ENCODE measurements at regions not wholly inside any gene's neighbourhood (a gene's known extent, or its start where the extent isn't known, plus 50 kb on each side); places are given as distances from the start of the nearest gene placed in this dataset.
A peak's percentile ranks its signal among the peaks of the same experiment; 100 is the strongest.

DNA sequence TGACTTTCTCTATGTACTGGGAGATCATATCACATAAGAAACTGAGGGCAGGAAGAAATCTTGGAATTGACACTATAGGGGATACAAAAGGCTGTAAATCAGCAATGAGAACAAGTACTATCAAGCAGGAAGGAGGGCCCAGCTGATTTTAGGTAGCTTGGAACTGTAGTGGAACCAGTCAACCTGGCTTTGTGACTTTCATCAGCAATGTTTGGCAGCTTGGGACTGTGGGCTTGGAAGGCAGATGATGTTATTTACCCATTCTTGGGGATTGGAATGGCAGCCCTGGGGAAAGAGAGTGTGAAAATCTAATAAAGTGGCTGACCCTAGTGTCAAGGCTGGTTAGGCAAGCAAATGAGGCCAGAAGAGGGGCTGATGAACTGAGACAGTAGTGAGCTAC, 1073.3 kb downstream of the ADGRL2 start:
- DNase-seq (ENCODE audit: low spot score in 2 of 2): no peak
- in situ Hi-C loops (cut with MboI; ENCODE audit: low sequenced_read_pairs): no loop called here

GRCh38 chr1:82870332-82870731, 1069.6 kb downstream of the ADGRL2 start:
- H3K4me3 ChIP-seq: no peak overlapping the region
- in situ Hi-C loops (cut with MboI; ENCODE audit: low sequenced_read_pairs): no loop called here
- no peaks in the 10 kb centered on the region for H3K27me3 ChIP-seq (ENCODE audit: low read depth)
- no peak for DNase-seq (ENCODE audit: low spot score in 2 of 2)
- H3K36me3 ChIP-seq (replicated peaks): no peaks in the 10 kb centered on the region
- no peaks in the 10 kb centered on the region for H3K4me1 ChIP-seq
- no peaks in the 10 kb centered on the region for H3K9me3 ChIP-seq

More for the DNA sequence above, 1073.3 kb downstream of the ADGRL2 start:
- no peaks in the 10 kb centered on the region for H3K9me3 ChIP-seq
- H3K36me3 ChIP-seq (replicated peaks): no peaks in the 10 kb centered on the region
- no peaks in the 10 kb centered on the region for H3K4me1 ChIP-seq
- no peak overlapping the region for H3K4me3 ChIP-seq
- no peaks in the 10 kb centered on the region for H3K27me3 ChIP-seq (ENCODE audit: low read depth)

- in situ Hi-C loops (cut with MboI; ENCODE audit: low sequenced_read_pairs): no loop called here
- H3K4me3 ChIP-seq: no peak overlapping the region
- H3K36me3 ChIP-seq (replicated peaks): no peaks in the 10 kb centered on the region
- H3K27me3 ChIP-seq (ENCODE audit: low read depth): no peaks in the 10 kb centered on the region
- H3K9me3 ChIP-seq: no peaks in the 10 kb centered on the region
- DNase-seq (ENCODE audit: low spot score in 2 of 2): no peak
- no peaks in the 10 kb centered on the region for H3K4me1 ChIP-seq
Measured at GRCh38 chr1:82867781-82868180, 1067.0 kb downstream of the ADGRL2 start.

DNA sequence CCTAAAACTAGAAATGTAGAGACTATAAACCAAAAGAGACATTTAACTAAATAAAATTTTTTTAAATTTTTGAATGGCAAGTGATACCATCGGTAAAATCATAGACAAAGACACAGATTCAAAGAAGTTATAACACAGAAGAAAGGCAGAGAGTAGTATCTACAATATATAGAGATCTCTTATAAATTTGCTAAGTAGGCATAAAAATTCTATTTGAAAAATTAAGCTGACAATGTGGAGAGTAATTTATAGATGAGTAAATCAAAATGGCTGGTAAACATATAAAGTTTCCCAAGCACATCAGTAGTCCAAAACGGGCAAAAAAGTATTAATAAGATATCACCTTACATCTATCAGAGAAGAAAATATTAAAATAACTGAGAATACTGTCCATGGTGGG, 1061.0 kb downstream of the ADGRL2 start:
- in situ Hi-C loops (cut with MboI; ENCODE audit: low sequenced_read_pairs): no loop called here
- H3K4me3 ChIP-seq: no peak overlapping the region
- no peaks in the 10 kb centered on the region for H3K36me3 ChIP-seq (replicated peaks)
- H3K27me3 ChIP-seq (ENCODE audit: low read depth): no peaks in the 10 kb centered on the region
- no peak for DNase-seq (ENCODE audit: low spot score in 2 of 2)
- H3K9me3 ChIP-seq: no peaks in the 10 kb centered on the region
- H3K4me1 ChIP-seq: no peaks in the 10 kb centered on the region; the same call in 1 of the 2 replicates

DNA sequence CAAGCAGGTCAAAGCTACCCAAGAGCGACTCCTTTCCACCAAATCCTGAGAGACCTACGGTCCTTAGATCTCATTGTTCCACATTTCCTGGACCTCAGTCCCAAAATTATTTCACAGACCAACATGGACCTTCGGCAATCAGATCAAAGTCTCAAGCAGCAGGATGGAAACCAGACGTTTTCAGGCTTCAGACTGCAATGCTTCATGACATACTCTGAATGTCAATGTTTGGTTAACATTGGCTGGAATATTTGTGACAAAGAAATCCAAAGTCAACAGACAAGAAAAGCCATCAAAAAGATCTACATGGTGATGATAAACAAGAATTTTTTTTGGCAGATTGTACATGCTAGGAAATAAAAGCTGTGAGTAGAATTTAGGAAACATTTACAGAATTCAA, 1057.3 kb downstream of the ADGRL2 start:
- no peaks in the 10 kb centered on the region; the same call in 1 of the 2 replicates for H3K4me1 ChIP-seq
- H3K4me3 ChIP-seq: no peak overlapping the region
- in situ Hi-C loops (cut with MboI; ENCODE audit: low sequenced_read_pairs): no loop called here
- DNase-seq (ENCODE audit: low spot score in 2 of 2): no peak
- no peaks in the 10 kb centered on the region for H3K36me3 ChIP-seq (replicated peaks)
- H3K9me3 ChIP-seq: no peaks in the 10 kb centered on the region
- no peaks in the 10 kb centered on the region for H3K27me3 ChIP-seq (ENCODE audit: low read depth)

GRCh38 chr1:82849460-82849859, 1048.7 kb downstream of the ADGRL2 start:
- Histone ChIP-seq H3K27me3 (ENCODE audit: low read depth) (no peaks in the 10 kb centered on the region), H3K36me3 (replicated peaks) (no peaks in the 10 kb centered on the region), H3K4me1 (peaks cover 65% of the 10 kb centered on the region), H3K4me3 (no peak overlapping the region), H3K9me3 (no peaks in the 10 kb centered on the region)
- in situ Hi-C loops (cut with MboI; ENCODE audit: low sequenced_read_pairs): no loop called here
- DNase-seq (ENCODE audit: low spot score in 2 of 2): no peak

GRCh38 chr1:82848043-82848442, 1047.3 kb downstream of the ADGRL2 start:
- peaks cover 78% of the 10 kb centered on the region for H3K4me1 ChIP-seq
- peak overlapping the region; percentile 20 for H3K4me3 ChIP-seq
- H3K36me3 ChIP-seq (replicated peaks): no peaks in the 10 kb centered on the region
- DNase-seq (ENCODE audit: low spot score in 2 of 2): peak; percentile 66 to 95
- H3K9me3 ChIP-seq: no peaks in the 10 kb centered on the region
- in situ Hi-C loops (cut with MboI; ENCODE audit: low sequenced_read_pairs): no loop called here
- H3K27me3 ChIP-seq (ENCODE audit: low read depth): no peaks in the 10 kb centered on the region

GRCh38 chr1:82845866-82846265, 1045.1 kb downstream of the ADGRL2 start:
- H3K4me3 ChIP-seq: no peak overlapping the region
- no peak for DNase-seq (ENCODE audit: low spot score in 2 of 2)
- in situ Hi-C loops (cut with MboI; ENCODE audit: low sequenced_read_pairs): no loop called here
- no peaks in the 10 kb centered on the region for H3K9me3 ChIP-seq
- H3K27me3 ChIP-seq (ENCODE audit: low read depth): no peaks in the 10 kb centered on the region
- H3K36me3 ChIP-seq (replicated peaks): no peaks in the 10 kb centered on the region
- H3K4me1 ChIP-seq: peaks cover 62% of the 10 kb centered on the region

GRCh38 chr1:82844911-82845827, 1044.4 kb downstream of the ADGRL2 start:
- DNase-seq (ENCODE audit: low spot score in 2 of 2): peak; percentile 24 to 55

GRCh38 chr1:82844447-82844846, 1043.7 kb downstream of the ADGRL2 start:
- Histone ChIP-seq H3K4me3 (no peak overlapping the region), H3K4me1 (peaks cover 61% of the 10 kb centered on the region), H3K36me3 (replicated peaks) (no peaks in the 10 kb centered on the region), H3K9me3 (no peaks in the 10 kb centered on the region), H3K27me3 (ENCODE audit: low read depth) (no peaks in the 10 kb centered on the region)
- no peak for DNase-seq (ENCODE audit: low spot score in 2 of 2)
- in situ Hi-C loops (cut with MboI; ENCODE audit: low sequenced_read_pairs): no loop called here

More at GRCh38 chr1:82844911-82845827, 1044.4 kb downstream of the ADGRL2 start:
- no peaks in the 10 kb centered on the region for H3K27me3 ChIP-seq (ENCODE audit: low read depth)
- no peak overlapping the region for H3K4me3 ChIP-seq
- peaks cover 56% of the 10 kb centered on the region for H3K4me1 ChIP-seq
- H3K36me3 ChIP-seq (replicated peaks): no peaks in the 10 kb centered on the region
- H3K9me3 ChIP-seq: no peaks in the 10 kb centered on the region
- in situ Hi-C loops (cut with MboI; ENCODE audit: low sequenced_read_pairs): no loop called here

GRCh38 chr1:82843876-82844275, 1043.1 kb downstream of the ADGRL2 start:
- in situ Hi-C loops (cut with MboI; ENCODE audit: low sequenced_read_pairs): no loop called here
- H3K9me3 ChIP-seq: no peaks in the 10 kb centered on the region
- no peaks in the 10 kb centered on the region for H3K27me3 ChIP-seq (ENCODE audit: low read depth)
- H3K4me1 ChIP-seq: peaks cover 64% of the 10 kb centered on the region
- no peak for DNase-seq (ENCODE audit: low spot score in 2 of 2)
- no peaks in the 10 kb centered on the region for H3K36me3 ChIP-seq (replicated peaks)
- peak overlapping the region; percentile 7 for H3K4me3 ChIP-seq

DNA sequence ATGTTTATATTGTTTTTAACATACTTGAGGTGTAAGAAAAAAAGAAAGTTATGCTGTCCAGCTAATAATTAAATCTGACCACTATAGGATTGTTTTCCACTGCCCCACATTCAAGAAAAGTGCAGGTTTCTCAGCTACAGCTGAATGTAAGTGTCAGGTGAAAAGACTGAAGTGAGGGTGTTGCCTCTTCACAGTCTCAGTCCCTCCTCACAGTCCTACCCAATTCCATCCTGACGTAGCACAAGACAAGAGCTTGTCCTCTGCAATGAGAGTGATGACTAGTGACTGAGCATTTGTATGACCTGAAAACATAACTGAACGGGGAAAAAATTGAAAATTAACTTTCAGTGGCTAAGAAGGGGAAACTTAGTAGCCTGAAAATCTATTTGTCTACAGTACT, 1039.5 kb downstream of the ADGRL2 start:
- Histone ChIP-seq H3K27me3 (ENCODE audit: low read depth) (no peaks in the 10 kb centered on the region), H3K4me1 (peaks cover 62% of the 10 kb centered on the region), H3K4me3 (no peak overlapping the region), H3K9me3 (no peaks in the 10 kb centered on the region), H3K36me3 (replicated peaks) (no peaks in the 10 kb centered on the region)
- DNase-seq (ENCODE audit: low spot score in 2 of 2): no peak
- in situ Hi-C loops (cut with MboI; ENCODE audit: low sequenced_read_pairs): no loop called here

DNA sequence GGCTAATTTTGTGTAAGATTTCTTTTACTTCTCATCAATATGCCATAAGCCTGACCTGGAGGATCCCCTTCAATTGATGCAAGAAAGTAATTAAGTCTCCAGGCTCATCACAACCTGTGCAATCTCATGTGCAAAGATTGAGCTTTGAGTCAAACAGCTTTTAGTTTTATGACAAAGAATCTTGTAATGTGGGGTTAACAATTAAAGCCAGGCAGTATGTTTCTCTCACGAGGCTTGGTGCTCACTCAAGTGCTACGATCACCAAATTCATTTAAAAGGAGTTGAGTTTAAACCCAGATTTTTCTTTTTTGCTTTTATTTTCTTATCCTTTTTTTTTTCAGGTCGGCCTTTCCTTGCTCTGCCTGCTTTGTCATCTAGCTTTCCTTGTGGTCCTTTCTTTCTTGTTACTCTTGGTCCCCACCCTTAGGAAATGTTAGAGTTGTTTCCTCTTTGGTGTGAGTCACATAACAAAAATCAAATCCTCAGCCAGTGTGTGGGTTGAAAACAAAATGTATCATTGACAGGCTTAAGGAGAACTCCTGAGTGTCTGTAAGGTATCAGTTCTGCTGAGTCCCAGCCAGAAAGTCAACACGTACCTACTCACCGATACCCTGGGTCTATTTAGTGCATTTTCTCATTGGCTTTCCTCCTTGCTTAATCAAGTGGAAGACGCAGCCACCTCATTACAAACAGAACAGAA, 1037.2 kb downstream of the ADGRL2 start:
- Histone ChIP-seq H3K9me3 (no peaks in the 10 kb centered on the region), H3K4me1 (peaks cover 42% of the 10 kb centered on the region), H3K4me3 (no peak overlapping the region), H3K27me3 (ENCODE audit: low read depth) (no peaks in the 10 kb centered on the region), H3K36me3 (replicated peaks) (no peaks in the 10 kb centered on the region)
- in situ Hi-C loops (cut with MboI; ENCODE audit: low sequenced_read_pairs): no loop called here
- DNase-seq (ENCODE audit: low spot score in 2 of 2): peak in 1 of 2 experiments; percentile 20
